Hepatocyte (in vitro differentiated cells): ENCODE measurements at regions not wholly inside any gene's neighbourhood (a gene's known extent, or its start where the extent isn't known, plus 50 kb on each side); places are given as distances from the start of the nearest gene placed in this dataset.
"Not testable (repeated sequence)": the region's sequence is repeated elsewhere in the genome, so short reads cannot be mapped to it uniquely, and the experiment has no call there.

Experiments
- DNase-seq: peaks from one replicate; pipeline ENCODE4 v3.0.0-alpha.2; 2016; ENCODE audit warnings: low spot score
- H2AFZ ChIP-seq: fragments of 200-600 bp; sonication (generic); 2 replicates; pipeline ENCODE4 v1.6.0; 2016; ENCODE audit warnings: antibody characterized with exemption, mild to moderate bottlenecking
- H3K27ac ChIP-seq: fragments of 200-600 bp; sonication (generic); 2 replicates; pipeline ENCODE4 v1.5.1; 2016; ENCODE audit warnings: mild to moderate bottlenecking
- H3K27me3 ChIP-seq: fragments of 200-600 bp; sonication (generic); 2 replicates; pipeline ENCODE4 v1.6.1; 2016
- H3K36me3 ChIP-seq: fragments of 200-600 bp; sonication (generic); replicated peaks from 2 replicates; pipeline ENCODE4 v1.5.1; 2016; ENCODE audit warnings: low read depth; ENCODE audit not compliant: insufficient read depth
- H3K4me1 ChIP-seq: fragments of 200-600 bp; sonication (generic); 2 replicates; pipeline ENCODE4 v1.5.1; 2016; ENCODE audit warnings: mild to moderate bottlenecking, moderate library complexity; ENCODE audit not compliant: insufficient read depth
- H3K4me2 ChIP-seq: fragments of 200-600 bp; sonication (generic); 2 replicates; pipeline ENCODE4 v1.6.0; 2016
- H3K4me3 ChIP-seq: fragments of 200-600 bp; sonication (generic); 2 replicates; pipeline ENCODE4 v1.5.1; 2016; ENCODE audit warnings: mild to moderate bottlenecking
- H3K79me2 ChIP-seq: fragments of 200-600 bp; sonication (generic); 2 replicates; pipeline ENCODE4 v1.6.0; 2017; ENCODE audit warnings: mild to moderate bottlenecking
- H3K9me2 ChIP-seq: fragments of 200-600 bp; sonication (generic); replicated peaks from 2 replicates; pipeline ENCODE4 v1.6.0; 2017; ENCODE audit warnings: mild to moderate bottlenecking; ENCODE audit not compliant: insufficient read depth
- H3K9me3 ChIP-seq: fragments of 200-600 bp; sonication (generic); 2 replicates; pipeline ENCODE4 v1.5.1; 2016; ENCODE audit warnings: low read depth, mild to moderate bottlenecking
- H4K20me1 ChIP-seq: fragments of 200-600 bp; sonication (generic); 2 replicates; pipeline ENCODE4 v1.6.0; 2016; ENCODE audit warnings: mild to moderate bottlenecking; ENCODE audit not compliant: insufficient read depth, poor library complexity, severe bottlenecking
- CTCF ChIP-seq: fragments of 200-600 bp; sonication (generic); IDR thresholded peaks from 2 replicates; pipeline ENCODE4 v1.5.1; 2016; ENCODE audit warnings: antibody characterized with exemption, mild to moderate bottlenecking; ENCODE audit not compliant: poor library complexity
- EZH2 ChIP-seq: fragments of 200-600 bp; sonication (generic); IDR thresholded peaks from 2 replicates; pipeline ENCODE4 v1.6.1; 2016; ENCODE audit warnings: antibody characterized with exemption, mild to moderate bottlenecking, borderline replicate concordance
- EZH2phosphoT487 ChIP-seq: fragments of 200-600 bp; sonication (generic); IDR thresholded peaks from one replicate; pipeline ENCODE4 v1.6.1; 2018; ENCODE audit warnings: antibody characterized with exemption, mild to moderate bottlenecking, low read depth, moderate library complexity; ENCODE audit not compliant: unreplicated experiment, severe bottlenecking
- WGBS: methylation state at CpG from one replicate; pipeline ENCODE4 v1.1.6; 2016; ENCODE audit warnings: low lambda C conversion rate; ENCODE audit errors: missing lambda C conversion rate; 5-methylcytosine and 5-hydroxymethylcytosine counted together

GRCh38 chr7:69430384-69431021, 167.8 kb upstream of the AUTS2 start:
- WGBS, result 77% methylated on average over 16 of the region's 16 CpGs
- TF ChIP-seq EZH2phosphoT487 (no peak), EZH2 (no peak), CTCF (no peak)
- no peaks in the 10 kb centered on the region for H3K79me2 ChIP-seq
- H4K20me1 ChIP-seq, result no peaks in the 10 kb centered on the region
- no peaks in the 10 kb centered on the region for H3K9me2 ChIP-seq
- no peaks in the 10 kb centered on the region for H3K27me3 ChIP-seq
- H3K27ac ChIP-seq, result peak overlapping the region; percentile 58
- H3K36me3 ChIP-seq, result no peaks in the 10 kb centered on the region
- H2AFZ ChIP-seq, result no peak overlapping the region
- peak; percentile 46 for DNase-seq
- peak overlapping the region; percentile 43 for H3K4me2 ChIP-seq
- H3K4me3 ChIP-seq, result no peak overlapping the region
- H3K4me1 ChIP-seq, result peaks cover 10% of the 10 kb centered on the region
- H3K9me3 ChIP-seq, result no peaks in the 10 kb centered on the region

- Histone ChIP-seq H3K79me2 (no peaks in the 10 kb centered on the region), H3K4me1 (peaks cover 10% of the 10 kb centered on the region), H3K9me2 (no peaks in the 10 kb centered on the region), H4K20me1 (no peaks in the 10 kb centered on the region), H3K9me3 (no peaks in the 10 kb centered on the region), H2AFZ (no peak overlapping the region), H3K4me3 (no peak overlapping the region), H3K27me3 (no peaks in the 10 kb centered on the region), H3K27ac (no peak overlapping the region), H3K36me3 (no peaks in the 10 kb centered on the region), H3K4me2 (no peak overlapping the region)
- no peak for DNase-seq
- 94% methylated on average over 4 of the region's 4 CpGs for WGBS
- TF ChIP-seq CTCF (no peak), EZH2phosphoT487 (no peak), EZH2 (no peak)
Measured at GRCh38 chr7:69431626-69432025, 166.6 kb upstream of the AUTS2 start.

- DNase-seq, result not testable (repeated sequence)
Measured at GRCh38 chr7:69432276-69432675, 166.0 kb upstream of the AUTS2 start.

GRCh38 chr7:69433081-69433480, 165.2 kb upstream of the AUTS2 start:
- H3K9me2 ChIP-seq, result no peaks in the 10 kb centered on the region
- no peak for DNase-seq
- WGBS, result 100% methylated on average over 1 of the region's 1 CpG
- no peaks in the 10 kb centered on the region for H3K36me3 ChIP-seq
- H4K20me1 ChIP-seq, result no peaks in the 10 kb centered on the region
- H3K9me3 ChIP-seq, result no peaks in the 10 kb centered on the region
- no peak overlapping the region for H2AFZ ChIP-seq
- no peak overlapping the region for H3K4me2 ChIP-seq
- no peak overlapping the region for H3K27ac ChIP-seq
- TF ChIP-seq CTCF (no peak), EZH2 (no peak), EZH2phosphoT487 (no peak)
- peaks cover 16% of the 10 kb centered on the region for H3K4me1 ChIP-seq
- H3K79me2 ChIP-seq, result no peaks in the 10 kb centered on the region
- no peak overlapping the region for H3K4me3 ChIP-seq
- no peaks in the 10 kb centered on the region for H3K27me3 ChIP-seq

More at GRCh38 chr7:69432276-69432675, 166.0 kb upstream of the AUTS2 start:
- WGBS, result 80% methylated on average over 5 of the region's 5 CpGs
- H3K79me2 ChIP-seq, H2AFZ ChIP-seq, H3K27me3 ChIP-seq, H3K36me3 ChIP-seq, H3K27ac ChIP-seq, H3K4me3 ChIP-seq, H3K9me2 ChIP-seq, H3K4me2 ChIP-seq, H4K20me1 ChIP-seq, H3K9me3 ChIP-seq: not testable (repeated sequence)
- peaks cover 15% of the 10 kb centered on the region for H3K4me1 ChIP-seq
